ENCODE measurements at regions not wholly inside any gene's neighbourhood (a gene's known extent, or its start where the extent isn't known, plus 50 kb on each side); places are given as distances from the start of the nearest gene placed in this dataset.

DNA sequence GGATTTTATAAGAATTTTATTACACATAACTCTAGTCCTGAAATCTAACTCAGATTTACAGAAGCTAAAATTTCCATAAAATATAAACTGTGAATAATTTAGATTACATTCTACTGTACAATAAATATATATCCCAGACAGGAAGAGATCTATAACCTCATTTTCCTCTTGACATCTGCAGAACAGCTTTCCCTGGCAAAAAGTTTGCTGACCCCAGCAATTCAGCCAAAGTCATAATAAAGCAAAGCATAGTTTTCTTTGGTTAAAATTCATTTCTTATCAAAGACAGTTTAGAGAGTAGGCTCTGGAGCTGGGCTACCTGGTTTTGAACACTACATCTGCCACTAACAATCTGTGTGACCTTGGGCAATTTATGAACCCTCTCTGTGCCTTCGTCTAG lies 372.5 kb downstream of the CAAP1 start:
- no peak overlapping the region for H3K27ac Mint-ChIP-seq (ENCODE audit: unreplicated experiment)
- peaks cover 6% of the 10 kb centered on the region for H3K9me3 Mint-ChIP-seq (ENCODE audit: unreplicated experiment)
- TF ChIP-seq, protein P1, sequence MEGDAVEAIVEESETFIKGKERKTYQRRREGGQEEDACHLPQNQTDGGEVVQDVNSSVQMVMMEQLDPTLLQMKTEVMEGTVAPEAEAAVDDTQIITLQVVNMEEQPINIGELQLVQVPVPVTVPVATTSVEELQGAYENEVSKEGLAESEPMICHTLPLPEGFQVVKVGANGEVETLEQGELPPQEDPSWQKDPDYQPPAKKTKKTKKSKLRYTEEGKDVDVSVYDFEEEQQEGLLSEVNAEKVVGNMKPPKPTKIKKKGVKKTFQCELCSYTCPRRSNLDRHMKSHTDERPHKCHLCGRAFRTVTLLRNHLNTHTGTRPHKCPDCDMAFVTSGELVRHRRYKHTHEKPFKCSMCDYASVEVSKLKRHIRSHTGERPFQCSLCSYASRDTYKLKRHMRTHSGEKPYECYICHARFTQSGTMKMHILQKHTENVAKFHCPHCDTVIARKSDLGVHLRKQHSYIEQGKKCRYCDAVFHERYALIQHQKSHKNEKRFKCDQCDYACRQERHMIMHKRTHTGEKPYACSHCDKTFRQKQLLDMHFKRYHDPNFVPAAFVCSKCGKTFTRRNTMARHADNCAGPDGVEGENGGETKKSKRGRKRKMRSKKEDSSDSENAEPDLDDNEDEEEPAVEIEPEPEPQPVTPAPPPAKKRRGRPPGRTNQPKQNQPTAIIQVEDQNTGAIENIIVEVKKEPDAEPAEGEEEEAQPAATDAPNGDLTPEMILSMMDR (IDR thresholded peaks at IDR 0.05; ENCODE audit: partially characterized antibody, unreplicated experiment), result no peak
- H3K27me3 Mint-ChIP-seq (ENCODE audit: unreplicated experiment), result peaks cover 1% of the 10 kb centered on the region
- DNase-seq, result no peak
- H3K36me3 Mint-ChIP-seq (ENCODE audit: unreplicated experiment), result no peaks in the 10 kb centered on the region
- H3K4me3 Mint-ChIP-seq (ENCODE audit: unreplicated experiment), result no peak overlapping the region
- peaks cover 7% of the 10 kb centered on the region for H3K4me1 Mint-ChIP-seq (ENCODE audit: low read depth, unreplicated experiment)

DNA sequence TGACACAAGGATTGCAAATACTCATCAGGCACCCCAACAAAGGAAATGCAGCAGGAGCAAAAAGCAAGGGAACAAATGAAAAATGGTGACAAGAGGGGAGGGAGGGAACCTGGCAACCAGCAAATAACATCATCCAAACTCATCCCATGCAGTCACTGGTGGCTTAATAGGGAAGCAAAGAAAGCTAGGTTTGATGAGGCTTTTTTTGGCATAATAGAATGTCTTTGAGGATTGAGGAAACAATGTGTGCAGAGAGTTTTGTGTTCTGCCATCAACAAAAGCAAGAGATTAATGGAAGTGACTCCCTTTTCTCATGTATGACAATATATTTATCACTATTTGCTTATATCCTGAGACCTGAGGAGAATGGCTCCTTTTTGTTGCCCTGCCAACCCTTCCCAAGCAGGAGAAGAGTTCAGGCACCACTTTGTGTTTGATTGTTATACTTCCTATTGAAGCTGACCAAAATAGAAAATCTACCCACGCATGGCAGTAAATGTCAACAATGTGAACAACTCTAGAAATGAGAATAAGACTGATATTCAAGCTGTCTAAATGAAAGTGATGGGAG lies 375.7 kb downstream of the CAAP1 start:
- no peak overlapping the region for H3K27ac Mint-ChIP-seq (ENCODE audit: unreplicated experiment)
- peaks cover 1% of the 10 kb centered on the region for H3K27me3 Mint-ChIP-seq (ENCODE audit: unreplicated experiment)
- TF ChIP-seq, protein P1 (IDR thresholded peaks at IDR 0.05; ENCODE audit: partially characterized antibody, unreplicated experiment), result no peak
- H3K9me3 Mint-ChIP-seq (ENCODE audit: unreplicated experiment), result peaks cover 6% of the 10 kb centered on the region
- DNase-seq, result no peak
- no peak overlapping the region for H3K4me3 Mint-ChIP-seq (ENCODE audit: unreplicated experiment)
- peaks cover 7% of the 10 kb centered on the region for H3K4me1 Mint-ChIP-seq (ENCODE audit: low read depth, unreplicated experiment)
- H3K36me3 Mint-ChIP-seq (ENCODE audit: unreplicated experiment), result no peaks in the 10 kb centered on the region

DNA sequence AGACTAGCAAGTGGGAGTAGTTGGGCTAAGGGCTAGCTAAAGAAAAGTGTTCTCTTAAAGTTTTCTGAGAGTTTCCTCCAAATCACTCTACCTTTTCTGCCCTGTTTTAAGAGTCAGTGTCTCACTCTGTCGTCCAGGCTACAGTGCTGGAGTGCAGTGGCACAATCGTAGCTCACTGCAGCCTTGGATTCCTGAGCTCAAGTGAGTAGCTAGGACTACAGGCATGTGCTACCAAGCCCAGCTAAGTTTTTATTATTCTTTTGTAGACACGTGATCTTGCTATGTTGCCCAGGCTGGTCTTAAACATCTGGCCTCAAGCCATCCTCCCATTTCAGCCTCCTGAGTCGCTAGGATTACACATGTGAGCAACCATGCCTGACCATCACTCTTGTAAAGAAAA lies 378.9 kb downstream of the CAAP1 start:
- H3K4me1 Mint-ChIP-seq (ENCODE audit: low read depth, unreplicated experiment), result no peaks in the 10 kb centered on the region
- H3K4me3 Mint-ChIP-seq (ENCODE audit: unreplicated experiment), result no peak overlapping the region
- TF ChIP-seq, protein P1 (IDR thresholded peaks at IDR 0.05; ENCODE audit: partially characterized antibody, unreplicated experiment), result no peak
- no peaks in the 10 kb centered on the region for H3K27me3 Mint-ChIP-seq (ENCODE audit: unreplicated experiment)
- no peaks in the 10 kb centered on the region for H3K9me3 Mint-ChIP-seq (ENCODE audit: unreplicated experiment)
- DNase-seq, result no peak
- no peak overlapping the region for H3K27ac Mint-ChIP-seq (ENCODE audit: unreplicated experiment)
- no peaks in the 10 kb centered on the region for H3K36me3 Mint-ChIP-seq (ENCODE audit: unreplicated experiment)

DNA sequence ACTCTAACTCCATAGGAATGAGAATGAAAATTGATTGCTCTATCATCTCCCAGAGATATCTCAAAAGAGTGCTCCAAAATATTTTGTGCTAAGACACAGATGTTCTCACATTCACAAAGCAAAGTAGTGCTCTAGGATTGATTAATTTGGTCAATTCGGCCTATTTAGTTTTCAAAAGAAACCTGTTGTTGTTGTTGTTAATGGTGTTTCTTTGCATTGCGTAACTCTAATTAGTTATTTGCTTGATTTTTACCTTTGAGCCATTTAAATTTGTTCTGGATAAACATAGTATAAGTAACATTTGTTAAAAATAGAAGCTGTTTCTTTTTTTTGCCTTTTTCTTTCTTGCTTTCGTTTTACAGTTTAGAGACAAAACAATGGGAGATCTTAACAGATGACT lies 382.5 kb downstream of the CAAP1 start:
- H3K4me1 Mint-ChIP-seq (ENCODE audit: low read depth, unreplicated experiment), result no peaks in the 10 kb centered on the region
- H3K27me3 Mint-ChIP-seq (ENCODE audit: unreplicated experiment), result no peaks in the 10 kb centered on the region
- H3K9me3 Mint-ChIP-seq (ENCODE audit: unreplicated experiment), result no peaks in the 10 kb centered on the region

DNA sequence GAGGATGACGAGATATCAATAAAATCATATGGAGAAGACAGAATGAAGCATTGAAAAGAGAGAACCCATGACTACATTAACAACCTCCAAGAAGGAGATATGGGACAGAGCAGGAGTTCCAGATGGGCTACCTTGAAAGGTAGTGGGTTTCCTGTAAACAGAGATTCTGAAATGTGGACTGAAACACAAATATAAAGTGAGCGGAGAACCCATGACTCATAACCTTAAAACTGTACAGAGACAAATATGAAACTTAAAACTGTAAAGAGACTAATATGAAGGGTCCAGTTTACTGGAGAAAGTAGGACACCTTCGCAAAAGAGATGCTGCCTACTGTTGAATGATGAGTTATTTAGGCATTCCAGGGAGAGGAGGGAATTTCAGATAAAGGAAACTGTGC lies 383.7 kb downstream of the CAAP1 start:
- Mint-ChIP-seq H3K9me3 (ENCODE audit: unreplicated experiment) (no peaks in the 10 kb centered on the region), H3K36me3 (ENCODE audit: unreplicated experiment) (no peaks in the 10 kb centered on the region), H3K4me3 (ENCODE audit: unreplicated experiment) (no peak overlapping the region), H3K27ac (ENCODE audit: unreplicated experiment) (no peak overlapping the region), H3K27me3 (ENCODE audit: unreplicated experiment) (no peaks in the 10 kb centered on the region), H3K4me1 (ENCODE audit: low read depth, unreplicated experiment) (no peaks in the 10 kb centered on the region)
- DNase-seq, result no peak
- TF ChIP-seq, protein P1 (IDR thresholded peaks at IDR 0.05; ENCODE audit: partially characterized antibody, unreplicated experiment), result no peak

More for the DNA sequence above, 382.5 kb downstream of the CAAP1 start:
- TF ChIP-seq, protein P1 (IDR thresholded peaks at IDR 0.05; ENCODE audit: partially characterized antibody, unreplicated experiment), result no peak
- H3K4me3 Mint-ChIP-seq (ENCODE audit: unreplicated experiment), result no peak overlapping the region
- DNase-seq, result no peak
- H3K27ac Mint-ChIP-seq (ENCODE audit: unreplicated experiment), result no peak overlapping the region
- H3K36me3 Mint-ChIP-seq (ENCODE audit: unreplicated experiment), result no peaks in the 10 kb centered on the region

Data from glutamatergic neuron (in vitro differentiated cells).